ENCODE measurements at regions not wholly inside any gene's neighbourhood (a gene's known extent, or its start where the extent isn't known, plus 50 kb on each side); places are given as distances from the start of the nearest gene placed in this dataset.

DNA sequence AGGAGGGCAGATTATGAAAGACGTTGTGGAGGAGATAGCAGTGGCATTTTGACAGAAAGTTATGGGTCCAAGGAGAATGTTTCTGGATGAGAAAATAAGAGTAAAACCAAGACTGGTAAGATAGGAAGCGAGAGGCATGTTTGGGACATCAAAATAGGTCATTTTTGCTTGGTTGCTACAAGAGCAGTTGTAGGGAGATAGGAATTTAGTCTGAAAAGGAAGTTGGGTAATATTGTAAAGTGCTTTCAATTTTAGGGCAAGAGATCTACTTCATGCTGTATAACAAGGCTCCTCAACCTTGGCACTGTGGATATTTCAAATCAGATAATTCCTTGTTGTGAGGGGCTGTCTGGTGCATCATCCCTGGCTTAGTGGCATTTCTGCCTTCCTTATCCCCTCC lies 118.0 kb upstream of the DPH6 start:
- no peak for DNase-seq

DNA sequence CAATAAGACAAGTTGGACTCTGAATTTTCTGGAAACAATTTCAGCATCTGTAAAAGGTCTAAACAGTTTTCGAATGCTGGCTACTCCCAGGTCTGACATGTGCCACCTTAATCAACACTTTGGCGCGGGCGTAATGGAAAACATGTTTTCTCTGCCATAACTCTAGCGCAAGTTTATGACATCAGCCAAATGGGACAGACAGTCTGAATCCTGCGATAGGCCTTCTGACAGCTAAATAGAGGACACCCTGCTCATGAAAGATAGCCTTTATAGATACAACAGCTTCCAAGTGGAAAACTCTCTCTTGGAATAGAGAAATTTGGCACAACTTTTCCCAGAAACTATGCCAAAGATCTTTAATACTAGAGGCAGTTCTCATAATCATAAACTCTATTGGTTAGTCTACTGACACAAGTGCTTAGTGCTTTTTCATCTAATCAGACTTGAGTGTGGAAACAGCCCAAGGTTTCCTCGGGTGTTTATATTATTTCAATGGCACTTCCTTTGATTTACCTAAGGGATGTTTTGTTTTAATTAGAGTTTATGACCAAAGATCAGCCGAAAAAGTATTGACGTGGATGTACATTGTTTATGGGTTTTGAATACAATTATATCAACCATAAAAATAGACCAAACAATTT lies 120.1 kb upstream of the DPH6 start:
- no peak for DNase-seq

DNA sequence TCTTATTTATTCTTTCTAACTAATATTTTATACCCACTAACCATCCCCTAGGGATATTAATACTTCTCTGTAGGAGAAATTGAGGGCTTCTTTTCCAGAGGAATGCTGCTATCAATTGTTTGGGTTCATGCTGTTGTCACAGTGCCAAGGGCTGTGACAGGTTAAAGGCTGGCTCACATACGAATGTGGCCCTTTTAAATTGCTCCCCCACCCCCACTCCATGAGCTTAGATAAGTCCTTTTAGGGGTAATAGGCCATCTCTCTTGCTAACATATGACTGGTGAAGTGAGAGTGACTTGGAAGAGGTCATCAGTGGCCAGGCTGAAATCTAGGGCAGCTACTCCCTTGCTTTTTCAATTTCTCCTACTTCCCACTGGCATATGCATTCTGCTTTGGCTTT lies 121.9 kb upstream of the DPH6 start:
- no peak for DNase-seq

DNA sequence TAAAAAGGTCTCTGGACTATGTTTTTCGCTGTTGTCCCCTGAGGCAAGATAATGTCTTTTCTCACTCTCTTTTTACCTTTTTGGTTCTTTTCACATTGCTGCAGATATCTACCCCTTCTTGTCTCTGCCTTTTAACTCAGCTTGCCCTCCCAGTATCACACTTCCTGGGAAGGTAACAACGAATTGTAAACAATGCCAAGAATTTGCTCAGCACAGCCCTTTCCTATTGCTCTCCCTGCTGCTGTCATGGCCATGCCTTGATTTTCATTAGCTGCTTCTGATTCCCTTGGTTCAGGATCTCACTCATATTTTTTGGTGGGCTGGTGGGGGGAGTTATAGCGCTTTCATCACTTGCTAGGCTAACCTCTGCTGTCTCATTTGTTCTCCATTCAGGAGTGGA lies 123.1 kb upstream of the DPH6 start:
- DNase-seq, result no peak

DNA sequence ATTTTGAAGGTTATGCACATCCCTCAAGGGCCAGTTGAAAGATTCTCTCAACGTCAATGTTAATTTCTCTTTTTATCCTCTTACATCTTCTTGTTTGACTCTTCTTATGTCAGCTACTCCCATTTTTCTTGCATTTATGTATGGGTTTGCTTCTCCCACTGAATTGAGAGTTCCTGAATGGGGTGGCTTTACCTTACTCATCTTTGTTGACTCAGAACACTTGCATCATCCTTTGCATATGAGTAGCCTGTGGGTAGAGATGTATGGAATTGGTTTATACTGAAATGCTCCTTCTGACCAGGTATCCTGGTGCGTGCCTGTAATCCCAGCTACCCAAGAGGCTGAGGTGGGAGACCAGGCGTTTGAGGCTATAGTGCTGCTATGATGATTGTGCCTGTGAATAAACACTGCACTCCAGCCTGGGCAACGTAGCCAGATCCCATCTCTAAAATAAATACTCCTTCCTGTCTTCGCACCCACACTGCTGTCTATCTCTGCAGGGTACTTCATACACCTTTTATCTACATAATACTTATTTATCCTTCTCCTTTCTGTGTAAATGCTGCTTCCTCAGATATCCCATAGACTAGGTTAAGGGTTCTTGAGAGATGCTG lies 123.6 kb upstream of the DPH6 start:
- DNase-seq, result no peak

DNA sequence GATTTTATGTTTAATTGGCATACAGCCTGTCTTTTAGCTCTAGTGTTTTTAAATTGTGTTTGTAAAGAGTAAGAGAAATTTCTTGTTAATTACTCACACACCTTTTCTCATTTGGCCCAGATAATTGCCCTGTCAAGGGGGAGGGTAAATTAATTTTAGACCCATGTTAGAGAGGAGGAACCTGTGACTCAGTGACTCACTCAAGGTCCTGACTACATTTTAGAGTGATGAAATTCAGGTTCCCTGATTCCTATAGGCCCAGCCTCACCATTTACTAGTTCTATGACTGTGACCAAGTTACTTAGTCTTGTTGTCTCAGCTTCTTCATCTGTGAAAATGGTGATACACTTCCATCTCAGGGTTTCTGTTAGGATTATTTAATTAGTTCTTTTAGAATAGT lies 125.2 kb upstream of the DPH6 start:
- DNase-seq, result no peak

DNA sequence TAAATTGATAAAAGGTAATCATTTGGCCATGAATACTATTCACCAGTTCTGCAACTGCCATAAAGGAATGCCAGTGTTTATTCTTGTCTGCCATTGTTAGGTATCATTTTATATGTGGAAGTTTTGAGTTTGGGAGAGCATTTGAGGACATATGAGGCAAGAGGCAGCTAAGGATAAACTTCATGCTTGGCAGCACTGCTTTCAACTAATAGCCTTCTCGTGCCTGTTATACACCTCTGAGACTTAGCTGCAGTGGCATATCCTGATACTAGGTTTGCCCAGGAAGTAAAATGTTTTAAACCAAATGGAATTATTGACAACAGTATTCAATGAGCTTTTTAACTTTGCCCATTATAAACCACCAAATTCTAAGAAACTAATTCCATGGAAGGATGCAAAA lies 126.0 kb upstream of the DPH6 start:
- no peak for DNase-seq

DNA sequence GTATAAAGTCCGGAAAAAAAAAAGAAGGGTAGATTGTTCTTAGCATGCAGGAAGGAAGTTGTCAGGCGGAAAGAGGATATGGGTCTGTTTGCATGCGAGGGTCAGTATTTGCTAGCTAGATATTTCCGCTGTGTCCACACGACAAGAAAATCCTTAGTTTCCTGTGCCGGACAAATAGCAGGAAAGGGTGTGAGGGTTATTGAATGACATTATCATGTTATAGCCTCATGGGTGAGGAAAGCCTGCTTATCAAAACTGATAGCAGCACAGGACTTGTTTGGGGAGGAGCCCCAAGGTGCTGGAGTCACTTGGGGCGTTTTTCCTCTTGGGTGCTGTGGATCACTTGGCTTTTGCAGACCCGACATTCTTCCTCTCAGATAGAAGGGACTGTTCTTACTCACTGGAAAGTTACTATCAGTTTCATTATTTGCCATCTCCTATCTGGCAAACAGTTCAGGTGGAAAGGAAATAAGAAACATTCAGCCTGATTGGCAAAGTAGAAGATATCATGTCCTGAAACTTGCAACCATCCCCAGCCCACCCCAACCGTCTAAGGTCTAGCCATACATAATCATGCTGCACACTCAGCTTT lies 127.2 kb upstream of the DPH6 start:
- no peak for DNase-seq

DNA sequence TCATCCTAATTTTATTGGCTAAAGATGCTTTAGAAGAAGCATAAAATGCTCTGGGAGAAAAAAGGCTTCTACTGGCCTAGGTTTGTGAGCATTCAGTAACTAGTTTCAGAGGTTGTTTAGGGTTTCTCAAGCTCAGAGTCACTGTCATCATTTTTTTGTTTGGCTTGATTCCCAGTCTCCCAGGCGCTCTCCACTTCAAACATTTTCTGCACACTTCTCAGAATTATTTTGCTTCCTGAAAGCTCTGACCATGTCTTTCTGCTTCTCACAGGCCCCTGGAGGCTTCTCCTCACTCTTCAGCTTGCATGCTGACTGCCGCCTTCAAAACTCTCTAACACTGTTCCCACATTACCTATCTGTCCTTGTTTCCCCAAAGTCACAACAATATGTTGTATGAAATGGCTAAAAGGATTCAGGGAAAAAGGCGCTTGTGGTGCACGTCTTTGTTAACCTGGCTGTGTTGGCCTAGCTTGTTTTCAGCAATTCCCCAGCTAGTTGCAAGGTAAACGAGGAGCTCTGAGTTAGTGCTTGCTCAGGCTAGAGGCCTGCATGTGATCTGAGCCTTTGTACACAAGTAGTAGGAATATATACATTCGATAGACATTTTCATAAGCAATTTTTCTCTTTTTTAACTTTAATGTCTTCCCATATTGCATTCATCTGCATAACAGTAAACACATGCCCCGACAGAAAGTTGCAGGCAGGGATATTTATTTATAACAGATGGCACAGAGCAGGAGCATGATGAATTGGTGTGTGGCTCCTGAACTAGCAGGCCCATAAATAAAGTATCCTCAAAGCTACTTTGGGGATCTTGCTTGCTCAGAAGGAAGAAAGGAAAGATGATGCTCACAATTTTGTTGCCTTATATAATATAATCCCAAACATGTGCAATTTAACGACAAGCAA lies 129.2 kb upstream of the DPH6 start:
- peak; percentile 24 for DNase-seq

DNA sequence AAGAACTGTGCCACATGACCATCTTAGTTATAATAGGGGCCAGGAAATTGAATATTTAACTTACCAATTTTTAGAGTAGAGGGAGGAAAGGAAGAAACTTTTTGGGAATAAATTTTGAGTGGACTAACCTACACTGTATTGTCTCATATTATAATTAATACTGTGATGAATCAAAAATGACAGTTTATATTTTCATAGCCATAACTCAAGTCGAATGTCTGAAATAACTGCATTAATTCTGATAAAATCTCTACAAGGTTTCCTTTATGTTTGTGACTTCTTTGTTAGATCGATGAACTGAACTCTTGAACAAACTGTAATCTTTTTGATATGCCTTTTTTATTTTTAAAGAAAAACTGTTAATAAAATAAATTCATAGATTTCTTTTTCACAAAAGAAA lies 132.8 kb upstream of the DPH6 start:
- no peak for DNase-seq

DNA sequence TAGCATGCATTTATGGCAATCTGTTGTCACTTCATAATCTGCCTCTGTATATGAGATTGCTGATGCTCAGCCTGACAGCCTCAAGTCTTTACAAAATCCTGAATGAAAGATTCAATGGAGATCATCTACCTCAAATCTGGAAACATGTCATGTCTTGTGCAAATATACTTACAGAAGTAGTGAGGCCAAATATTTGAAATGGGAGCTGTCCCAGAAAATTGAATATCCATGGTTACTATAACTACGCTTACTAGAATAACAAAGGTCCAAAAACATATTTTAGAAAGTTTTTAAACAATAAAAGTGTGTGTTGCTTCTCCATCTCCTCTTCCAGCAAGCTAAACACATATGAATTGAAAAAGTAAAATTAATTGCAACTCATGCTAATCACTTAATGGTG lies 133.2 kb upstream of the DPH6 start:
- DNase-seq, result no peak

DNA sequence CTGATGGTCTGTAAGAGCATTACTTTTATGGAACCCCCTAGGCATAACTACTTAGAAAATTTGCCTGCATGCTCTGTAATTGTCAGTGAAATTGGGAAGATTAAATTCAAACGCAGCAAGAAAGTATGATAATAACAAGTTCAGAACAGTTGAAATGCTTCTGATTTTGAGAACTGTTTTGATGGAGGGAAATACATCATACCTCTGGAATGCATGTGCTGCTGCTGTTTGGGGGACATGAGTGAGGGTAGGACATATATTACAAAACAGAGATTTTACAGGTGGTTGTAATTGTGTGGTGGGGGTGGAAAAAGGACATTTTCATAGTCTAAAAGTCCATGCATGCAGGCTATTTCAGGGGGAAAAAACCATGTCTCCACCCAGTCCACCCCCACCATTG lies 135.0 kb upstream of the DPH6 start:
- no peak for DNase-seq

DNA sequence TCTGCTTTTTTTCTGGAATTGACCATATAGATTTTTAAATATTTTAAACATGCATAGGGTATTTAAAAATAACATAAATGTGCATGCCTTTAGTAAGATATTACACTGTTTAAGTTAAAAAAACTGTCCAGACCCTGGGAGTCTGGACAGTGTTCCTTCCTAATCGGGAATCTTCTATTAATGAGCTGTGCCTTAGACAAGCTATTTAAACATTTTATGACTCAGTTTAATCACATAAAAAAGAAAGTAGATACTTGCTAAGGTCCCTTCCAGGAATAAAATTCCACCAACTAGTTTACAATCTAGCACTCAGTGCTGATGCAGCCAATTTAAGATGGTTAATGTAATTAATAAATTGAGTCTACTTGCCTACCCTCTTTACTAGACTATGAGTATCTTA lies 140.4 kb upstream of the DPH6 start:
- no peak for DNase-seq

DNA sequence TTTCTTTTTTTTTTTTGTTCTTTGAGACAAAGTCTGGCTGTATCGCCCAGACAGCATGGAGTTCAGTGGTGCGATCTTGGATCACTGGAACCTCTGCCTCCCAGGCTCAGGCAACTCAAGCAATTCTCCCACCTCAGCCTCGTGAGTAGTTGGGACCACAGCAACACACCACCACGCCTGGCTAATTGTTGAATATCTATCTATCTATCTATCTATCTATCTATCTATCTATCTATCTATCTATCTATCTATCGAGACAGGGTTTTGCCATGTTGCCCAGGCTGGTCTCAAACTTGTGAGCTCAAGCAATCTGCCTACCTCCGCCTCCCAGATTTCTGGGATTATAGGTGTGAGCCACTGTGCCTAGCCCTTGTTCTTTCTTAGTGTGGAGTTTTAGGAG lies 143.3 kb upstream of the DPH6 start:
- DNase-seq, result no peak

DNA sequence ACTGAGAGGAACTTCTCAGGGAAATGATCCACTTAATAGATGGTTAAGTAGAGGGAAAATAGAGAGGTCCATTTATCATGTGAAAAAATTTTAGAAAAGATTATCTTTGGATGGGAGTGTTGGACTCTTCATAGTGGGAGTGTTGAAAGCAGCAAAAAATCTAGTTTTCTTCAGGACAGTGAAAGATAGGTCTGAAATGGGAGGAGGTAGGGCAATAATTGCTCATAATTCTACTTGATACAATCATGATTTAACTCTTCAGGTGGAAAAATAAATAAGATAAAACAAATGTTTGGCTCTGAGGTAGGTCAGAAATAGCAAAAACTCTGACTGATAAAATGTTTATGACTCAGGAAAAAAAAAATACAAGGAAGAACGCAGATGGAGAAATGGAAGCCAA lies 144.1 kb upstream of the DPH6 start:
- no peak for DNase-seq

DNA sequence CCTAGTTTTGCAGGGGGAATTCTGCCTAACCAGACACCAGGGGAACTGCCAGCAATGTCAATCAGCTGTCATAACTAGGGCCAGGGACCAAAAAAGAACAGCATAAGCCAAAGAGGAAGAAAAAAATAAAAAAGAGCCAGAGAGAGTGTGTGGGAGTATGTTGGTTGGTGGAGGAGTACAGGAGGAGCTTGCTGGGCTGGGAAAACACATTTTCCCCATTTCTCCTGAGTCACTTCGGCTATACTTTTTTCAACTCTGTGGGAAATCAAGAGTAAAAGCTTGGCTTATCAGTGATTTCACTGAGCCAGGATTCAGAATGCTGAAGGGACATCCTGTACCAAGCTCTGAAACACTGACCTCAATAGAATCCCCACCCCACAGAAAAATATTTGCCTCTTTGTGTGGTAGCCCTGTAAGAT lies 144.7 kb upstream of the DPH6 start:
- DNase-seq, result no peak

DNA sequence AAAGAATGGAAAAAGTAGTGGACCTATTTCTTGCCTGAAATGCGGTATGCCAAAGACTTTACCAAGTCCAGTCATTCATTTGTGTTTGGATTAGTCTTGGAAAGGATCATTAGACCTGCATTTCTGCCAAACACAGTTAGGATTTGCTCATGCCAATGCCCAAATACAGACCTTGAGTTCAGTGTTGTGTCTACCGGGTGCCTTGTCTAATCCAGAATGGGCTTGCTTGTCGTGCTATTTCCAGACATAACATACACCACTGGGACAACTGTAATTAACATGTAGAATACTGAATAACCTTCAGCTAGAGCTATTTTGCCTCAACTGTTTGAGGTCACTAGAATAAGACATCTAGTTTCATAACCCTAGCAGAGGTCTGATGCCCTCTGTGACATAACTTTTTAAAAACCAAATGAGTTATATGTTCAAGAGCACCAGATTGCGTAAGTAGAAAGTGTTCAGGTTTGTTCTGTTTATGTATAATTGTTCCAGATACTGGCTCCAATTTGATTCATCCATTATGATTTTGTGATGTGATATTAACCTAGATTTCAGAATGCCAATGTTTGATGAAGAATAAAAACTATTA lies 145.3 kb upstream of the DPH6 start:
- DNase-seq, result no peak

DNA sequence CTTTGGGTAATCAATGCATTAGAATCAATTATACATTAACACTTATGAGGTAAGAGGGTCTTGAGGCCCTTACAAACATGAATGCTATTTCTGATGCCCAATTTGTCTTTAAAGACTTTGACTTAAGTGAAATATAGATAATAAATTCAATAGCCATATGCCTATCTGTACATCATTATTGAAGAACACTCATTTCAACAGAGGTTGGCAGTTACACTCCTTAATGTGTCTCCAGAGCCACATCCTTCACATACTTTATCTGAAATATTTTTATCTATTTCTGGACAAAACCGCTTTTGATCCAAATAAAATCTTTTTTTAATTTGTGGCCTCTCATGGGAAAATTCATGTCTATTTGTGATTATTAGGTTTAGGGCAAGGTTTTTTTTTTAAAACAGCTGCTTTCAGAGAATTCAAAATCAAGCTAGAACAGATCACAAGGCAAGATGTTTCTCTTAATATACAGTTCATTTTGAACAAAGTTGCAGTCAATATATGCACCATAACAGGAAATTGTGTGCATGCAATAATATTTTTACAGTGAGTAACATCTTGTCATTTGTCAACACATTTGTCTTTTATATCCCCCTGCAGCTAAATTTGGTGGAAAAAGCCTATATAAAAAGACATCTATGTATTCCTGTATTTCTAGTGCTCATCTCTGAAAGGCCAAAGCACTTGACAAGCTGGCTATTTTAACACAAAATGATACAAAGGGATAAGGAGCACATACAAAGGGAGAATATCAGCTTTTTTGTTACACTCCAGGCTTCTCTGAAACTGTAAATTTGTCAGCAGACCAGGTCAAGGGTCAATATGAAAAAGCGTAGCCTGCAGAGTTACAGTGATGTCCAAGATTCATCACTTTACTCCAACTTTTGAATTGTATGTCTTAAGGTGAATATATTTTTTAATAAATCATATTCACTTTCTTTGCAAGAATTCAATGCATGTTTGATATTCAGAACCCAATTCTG lies 146.2 kb upstream of the DPH6 start:
- DNase-seq, result no peak

DNA sequence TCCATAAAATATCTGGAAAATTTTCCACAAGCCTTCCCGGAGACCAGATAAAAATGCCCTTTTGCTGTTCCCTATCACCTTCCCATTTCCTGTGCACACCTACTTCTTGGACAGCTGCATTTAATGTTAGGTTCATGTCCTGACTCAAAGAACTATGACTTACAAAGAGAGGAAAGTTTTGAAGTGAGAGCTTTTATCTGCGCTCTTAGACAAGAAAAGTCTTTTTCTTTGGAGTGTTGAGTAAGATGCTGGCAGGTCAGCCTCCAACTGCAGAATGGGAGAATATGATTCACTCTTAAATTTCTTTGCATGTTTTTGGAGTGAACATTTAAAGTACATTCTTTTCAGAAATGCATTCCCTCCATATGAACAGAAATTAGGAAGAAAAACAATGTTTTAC lies 147.3 kb upstream of the DPH6 start:
- no peak for DNase-seq

DNA sequence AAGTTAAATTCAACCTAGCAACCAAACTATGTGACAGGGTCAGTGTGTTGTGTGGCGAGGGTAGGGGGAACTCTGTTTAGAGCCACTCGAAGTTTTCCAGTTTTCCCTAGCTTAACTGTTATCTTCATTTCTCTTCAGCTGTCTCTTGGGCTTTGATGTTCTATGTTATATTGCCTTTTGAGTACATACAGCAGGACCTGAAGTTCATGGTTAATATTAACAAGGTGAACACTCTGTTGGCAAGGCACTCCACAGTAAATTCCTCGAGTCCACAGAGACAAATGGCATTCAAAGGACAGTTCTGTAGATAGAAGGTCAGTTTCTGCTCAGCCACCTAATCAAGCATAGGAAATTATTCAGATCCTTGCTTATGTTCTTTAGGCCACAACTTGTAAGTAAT lies 147.9 kb upstream of the DPH6 start:
- DNase-seq, result no peak

DNA sequence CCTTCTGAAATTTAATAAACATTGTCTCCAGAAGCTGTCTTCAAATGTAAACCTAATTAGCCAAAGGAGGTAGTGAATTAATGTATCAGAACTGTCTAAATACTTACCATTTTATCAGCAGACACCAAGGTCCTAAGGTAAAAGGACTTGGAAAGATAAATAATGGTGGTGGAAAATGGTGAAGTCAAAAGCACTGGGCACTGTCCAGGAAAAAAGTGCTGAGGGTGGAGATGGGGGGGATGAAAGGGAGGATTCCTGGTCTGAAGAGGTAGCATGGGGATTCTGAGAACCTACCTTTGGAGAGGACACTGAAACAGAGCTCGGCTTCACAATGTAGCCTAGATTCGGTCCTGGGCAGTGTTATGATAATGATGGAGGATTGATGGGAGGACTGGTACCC lies 149.0 kb upstream of the DPH6 start:
- no peak for DNase-seq

DNA sequence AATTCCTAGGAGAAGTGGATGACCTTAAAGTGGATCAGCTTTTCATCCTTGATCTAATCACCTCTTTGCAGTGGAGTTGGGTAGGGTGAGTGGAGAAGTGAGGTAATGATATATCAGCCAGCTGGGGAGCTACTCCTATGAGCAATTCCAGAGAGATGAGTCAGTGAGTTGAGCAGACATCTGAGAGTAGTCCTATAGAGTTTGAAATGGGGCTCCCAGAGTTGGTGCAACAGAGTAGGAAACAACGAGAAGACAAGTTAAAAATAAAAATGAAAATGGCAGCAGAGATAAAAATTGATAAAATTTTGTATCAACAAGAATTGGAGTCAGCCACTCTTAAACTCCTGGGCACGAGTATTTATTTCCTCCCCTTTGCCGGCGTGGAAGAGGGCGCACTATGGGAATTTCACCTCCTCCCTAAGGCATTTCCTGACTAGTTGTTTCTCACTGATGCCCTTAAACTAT lies 150.8 kb upstream of the DPH6 start:
- DNase-seq, result no peak

All from NCI-H2107 (cell line).